ENCODE measurements at regions not wholly inside any gene's neighbourhood (a gene's known extent, or its start where the extent isn't known, plus 50 kb on each side); places are given as distances from the start of the nearest gene placed in this dataset.

GRCh38 chr2:64879745-64880144 is 109.5 kb upstream of the SLC1A4 start:
- intact Hi-C loops (cut with DNase I; ENCODE audit: low total_unique reads) (no loop called here), in situ Hi-C loops (cut with MboI; ENCODE audit: low pct_ligation_motif_present in 1 of 4, low pct_unique_long_range_greater_than_20kb in 1 of 4, low sequenced_read_pairs in 3 of 4) (loop anchor here (10.0 to 25.0 kb wide), 4 partner anchors 535 to 842 kb away; no protein-coding TSS in a partner anchor)
- no peaks in the 10 kb centered on the region for H3K27me3 ChIP-seq
- no peak overlapping the region for H3K4me3 ChIP-seq
- no peak for DNase-seq
- H3K9me3 ChIP-seq = no peaks in the 10 kb centered on the region
- peaks cover 0 to 8% (median 3%) of the 10 kb centered on the region in 4 donors for H3K4me1 ChIP-seq
- H3K27ac ChIP-seq = no peak overlapping the region
- 88 to 97% methylated on average over 3 to 5 of the region's 5 CpGs for WGBS, 2 donors (ENCODE audit: low coverage in 1 of 2)
- TF ChIP-seq POLR2A (IDR thresholded peaks at IDR 0.05) (no peak), CTCF (IDR thresholded peaks at IDR 0.05) (no peak), POLR2AphosphoS5 (IDR thresholded peaks at IDR 0.05) (no peak), EP300 (IDR thresholded peaks at IDR 0.05; ENCODE audit: low read depth) (no peak)
- no peaks in the 10 kb centered on the region for H3K36me3 ChIP-seq

GRCh38 chr2:64880193-64880951 is 108.8 kb upstream of the SLC1A4 start:
- DNase-seq = no peak
- Histone ChIP-seq H3K4me3 (no peak overlapping the region), H3K4me1 (peaks cover 0 to 8% (median 3%) of the 10 kb centered on the region in 4 donors), H3K27ac (no peak overlapping the region), H3K27me3 (no peaks in the 10 kb centered on the region), H3K36me3 (no peaks in the 10 kb centered on the region), H3K9me3 (no peaks in the 10 kb centered on the region)
- in situ Hi-C loops (cut with MboI; ENCODE audit: low pct_ligation_motif_present in 1 of 4, low pct_unique_long_range_greater_than_20kb in 1 of 4, low sequenced_read_pairs in 3 of 4) (loop anchor here (25.0 kb wide), 3 partner anchors 543 to 843 kb away; no protein-coding TSS in a partner anchor), intact Hi-C loops (cut with DNase I; ENCODE audit: low total_unique reads) (no loop called here)
- no peak for TF ChIP-seq POLR2A (IDR thresholded peaks at IDR 0.05)
- WGBS, 2 donors (ENCODE audit: low coverage in 1 of 2) = 80 to 89% methylated on average over 1 to 12 of the region's 12 CpGs

- Histone ChIP-seq H3K4me1 (peaks cover 0 to 7% (median 3%) of the 10 kb centered on the region in 4 donors), H3K9me3 (no peaks in the 10 kb centered on the region), H3K36me3 (no peaks in the 10 kb centered on the region), H3K27ac (no peak overlapping the region), H3K4me3 (no peak overlapping the region), H3K27me3 (no peaks in the 10 kb centered on the region)
- WGBS, 2 donors (ENCODE audit: low coverage in 1 of 2) = 60 to 83% methylated on average over 2 to 6 of the region's 6 CpGs
- no peak for DNase-seq
- TF ChIP-seq POLR2A (IDR thresholded peaks at IDR 0.05) (no peak), EP300 (IDR thresholded peaks at IDR 0.05; ENCODE audit: low read depth) (no peak), CTCF (IDR thresholded peaks at IDR 0.05) (no peak), POLR2AphosphoS5 (IDR thresholded peaks at IDR 0.05) (no peak)
- in situ Hi-C loops (cut with MboI; ENCODE audit: low pct_ligation_motif_present in 1 of 4, low pct_unique_long_range_greater_than_20kb in 1 of 4, low sequenced_read_pairs in 3 of 4) = loop anchor here (25.0 kb wide), 3 partner anchors 544 to 844 kb away; no protein-coding TSS in a partner anchor
- intact Hi-C loops (cut with DNase I; ENCODE audit: low total_unique reads) = no loop called here
Measured at GRCh38 chr2:64881037-64881492, 108.1 kb upstream of the SLC1A4 start.

- DNase-seq = no peak
- Histone ChIP-seq H3K36me3 (no peaks in the 10 kb centered on the region), H3K27me3 (peaks cover 2% of the 10 kb centered on the region), H3K4me3 (no peak overlapping the region), H3K9me3 (no peaks in the 10 kb centered on the region), H3K27ac (no peak overlapping the region), H3K4me1 (no peaks in the 10 kb centered on the region)
- TF ChIP-seq EP300 (IDR thresholded peaks at IDR 0.05; ENCODE audit: low read depth) (no peak), CTCF (IDR thresholded peaks at IDR 0.05) (no peak), POLR2AphosphoS5 (IDR thresholded peaks at IDR 0.05) (no peak), POLR2A (IDR thresholded peaks at IDR 0.05) (no peak)
- intact Hi-C loops (cut with DNase I; ENCODE audit: low total_unique reads) (no loop called here), in situ Hi-C loops (cut with MboI; ENCODE audit: low pct_ligation_motif_present in 1 of 4, low pct_unique_long_range_greater_than_20kb in 1 of 4, low sequenced_read_pairs in 3 of 4) (loop anchor here (25.0 kb wide), 3 partner anchors 550 to 850 kb away; no protein-coding TSS in a partner anchor)
- 88 to 99% methylated on average over 4 to 5 of the region's 5 CpGs for WGBS, 2 donors (ENCODE audit: low coverage in 1 of 2)
Measured at GRCh38 chr2:64887565-64887964, 101.6 kb upstream of the SLC1A4 start.

Measured in transverse colon (tissue), 4 donors.